ENCODE measurements at regions not wholly inside any gene's neighbourhood (a gene's known extent, or its start where the extent isn't known, plus 50 kb on each side); places are given as distances from the start of the nearest gene placed in this dataset.

DNA sequence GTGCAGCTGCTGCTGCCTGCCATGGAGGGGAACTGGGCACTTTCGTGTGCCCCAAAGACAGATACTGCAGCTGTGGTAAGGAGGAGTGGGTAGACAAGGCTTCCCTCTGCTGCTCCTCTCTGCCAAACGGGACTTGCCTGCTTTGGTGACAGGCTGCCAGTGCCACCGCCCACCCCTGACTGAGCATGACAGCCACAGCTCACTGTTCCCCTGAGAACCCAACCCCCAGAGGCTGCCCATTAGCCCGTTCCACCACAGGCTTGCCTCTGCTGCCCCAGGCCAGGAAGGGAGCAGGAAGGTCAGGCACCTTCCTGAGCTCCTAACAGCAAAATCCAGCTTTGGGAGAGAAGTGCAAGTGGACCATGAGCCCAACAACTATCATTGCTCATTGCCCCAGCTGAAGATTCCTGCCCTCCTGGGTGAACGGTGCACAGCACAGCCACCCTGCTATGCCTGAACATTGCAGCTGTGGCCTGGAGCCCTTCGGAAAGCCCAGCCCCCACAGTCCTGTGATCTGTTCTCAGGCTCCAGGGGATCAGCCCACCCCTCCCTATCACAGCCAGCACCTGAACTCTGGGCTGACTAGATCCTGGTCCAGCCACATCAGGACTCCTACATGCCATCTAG is 58.7 kb upstream of the ANTXRL start:
- no peak for DNase-seq (ENCODE audit: low read depth in 2 of 2)

DNA sequence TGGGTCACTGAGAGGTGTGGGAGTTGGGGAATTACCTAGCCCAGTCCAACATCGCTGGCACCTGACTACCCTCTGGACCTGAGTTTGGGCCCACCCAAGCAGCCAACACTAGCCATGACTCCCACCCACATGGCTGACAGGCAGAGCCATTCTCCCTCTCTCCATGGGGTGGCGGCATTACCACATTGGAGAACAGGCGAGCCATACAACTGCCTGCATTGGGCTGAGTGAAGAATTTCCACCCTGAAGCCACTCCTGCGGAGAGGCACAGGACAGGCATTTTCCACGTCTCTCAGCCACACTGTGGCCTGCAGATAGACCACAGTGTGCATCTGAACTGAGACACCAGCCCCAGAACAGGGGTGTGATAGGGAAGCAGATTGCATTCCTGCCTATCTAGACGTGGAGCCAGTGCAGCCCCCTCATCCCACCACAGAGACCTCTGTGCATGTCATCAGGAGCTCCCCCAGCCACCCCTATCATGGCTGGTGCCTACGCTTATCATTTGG is 58.2 kb upstream of the ANTXRL start:
- peak; percentile 66 to 92 for DNase-seq (ENCODE audit: low read depth in 2 of 2)

GRCh38 chr10:46229144-46229563 is 57.6 kb upstream of the ANTXRL start:
- peak in 1 of 2 donors; percentile 37 for DNase-seq (ENCODE audit: low read depth in 2 of 2)

DNA sequence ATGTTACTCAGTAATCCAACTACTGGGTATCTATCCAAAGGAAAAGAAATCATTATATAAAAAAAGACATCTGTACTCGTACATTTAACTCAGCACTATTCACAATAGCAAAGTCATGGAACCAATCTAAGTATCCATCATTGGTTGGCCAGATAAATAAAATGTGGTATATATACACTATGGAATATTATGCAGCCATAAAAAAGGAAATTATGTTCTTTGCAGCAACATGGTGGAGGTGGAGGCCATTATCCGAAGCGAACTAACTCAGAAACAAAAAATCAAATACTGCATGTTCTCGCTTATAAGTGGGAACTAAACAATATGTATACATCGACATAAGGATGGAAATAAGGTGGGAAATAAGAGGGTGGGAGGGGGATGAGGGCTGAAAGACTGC is 56.2 kb upstream of the ANTXRL start:
- no peak for DNase-seq (ENCODE audit: low read depth in 2 of 2)

DNA sequence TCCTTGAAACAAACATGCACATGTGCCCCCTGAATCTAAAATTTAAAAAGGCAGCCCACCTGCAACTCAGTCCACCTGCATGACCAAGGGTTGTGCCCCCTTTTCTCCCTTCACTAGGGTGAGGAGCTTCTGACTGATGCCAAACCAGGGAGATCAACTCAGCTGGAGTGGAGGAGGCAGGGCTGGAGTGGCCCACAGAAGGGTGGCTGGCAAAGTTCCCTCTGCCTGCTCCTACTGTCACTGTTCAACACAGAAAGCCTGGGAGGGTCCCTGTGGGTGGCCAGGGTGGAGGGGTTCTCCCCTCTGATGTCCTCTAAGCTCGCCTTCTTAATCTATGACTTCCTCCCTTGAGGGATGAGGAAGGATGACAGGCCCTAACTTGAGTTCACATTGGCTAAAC is 55.7 kb upstream of the ANTXRL start:
- DNase-seq (ENCODE audit: low read depth in 2 of 2), result no peak

- no peak for DNase-seq (ENCODE audit: low read depth in 2 of 2)
These were observed 54.7 kb upstream of the ANTXRL start for GRCh38 chr10:46232084-46232483.

- DNase-seq (ENCODE audit: low read depth in 2 of 2), result no peak
These were observed 54.1 kb upstream of the ANTXRL start for GRCh38 chr10:46232666-46233065.

DNA sequence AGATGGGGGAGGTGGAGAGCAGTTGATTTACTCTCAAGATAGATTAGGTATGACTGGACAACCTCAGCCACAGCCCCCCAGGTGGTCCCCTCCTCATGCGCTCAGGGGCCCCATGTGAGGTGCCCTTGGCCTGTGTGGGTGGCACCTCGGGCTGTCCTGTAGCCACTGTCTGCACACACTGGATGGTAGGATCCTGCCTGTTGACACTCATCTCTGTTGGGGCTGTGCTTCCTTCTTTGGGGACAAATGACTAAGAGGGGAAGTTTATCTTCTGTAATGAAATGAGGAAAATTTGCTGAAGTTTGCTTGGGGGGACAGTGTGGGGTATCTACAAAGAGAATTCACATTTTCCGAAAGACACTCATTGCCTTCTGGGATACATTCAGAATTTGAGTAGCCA is 53.6 kb upstream of the ANTXRL start:
- no peak for DNase-seq (ENCODE audit: low read depth in 2 of 2)

- no peak for DNase-seq (ENCODE audit: low read depth in 2 of 2)
These were observed 52.8 kb upstream of the ANTXRL start for GRCh38 chr10:46234026-46234425.

GRCh38 chr10:46234431-46235060 is 52.3 kb upstream of the ANTXRL start:
- no peak for DNase-seq (ENCODE audit: low read depth in 2 of 2)

GRCh38 chr10:46235705-46236545 is 50.9 kb upstream of the ANTXRL start:
- DNase-seq (ENCODE audit: low read depth in 2 of 2), result no peak

- no peak for DNase-seq (ENCODE audit: low read depth in 2 of 2)
These were observed 50.3 kb upstream of the ANTXRL start for GRCh38 chr10:46236546-46236887.

DNA sequence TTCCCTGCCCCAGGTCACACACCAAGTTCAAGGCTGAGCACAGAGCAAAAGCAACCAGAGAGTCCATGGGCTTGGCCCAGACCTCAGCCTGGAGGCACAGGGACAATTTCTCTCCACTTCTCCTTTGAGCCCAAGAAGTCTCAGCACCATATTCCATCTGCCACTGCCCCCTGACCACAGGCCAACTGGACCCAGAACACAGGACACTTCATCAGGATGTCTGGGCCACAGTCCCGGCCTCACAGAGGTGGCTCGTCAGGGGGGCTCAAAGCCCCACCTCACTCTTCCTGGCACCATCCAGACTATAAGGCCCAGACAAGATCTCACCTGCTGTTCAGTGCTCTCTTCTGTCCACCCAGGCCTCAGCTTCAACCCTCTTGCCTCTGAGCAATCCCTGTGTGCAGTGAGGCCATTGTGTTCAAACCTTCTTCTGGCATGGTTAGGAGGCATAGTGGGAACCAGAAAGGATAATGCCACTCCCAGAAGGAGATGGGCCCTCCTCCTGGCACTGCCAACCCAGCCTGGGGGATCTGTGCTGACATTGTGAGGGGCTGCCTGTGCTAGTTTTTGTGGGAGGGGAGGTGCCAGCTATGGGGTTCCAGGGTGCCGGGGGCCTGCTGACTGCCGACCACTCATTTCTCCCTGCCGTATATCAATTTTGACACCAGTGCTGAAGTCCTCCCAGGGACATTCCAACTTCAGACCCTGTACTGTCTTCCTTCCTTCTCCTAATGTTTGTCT is 49.7 kb upstream of the ANTXRL start:
- no peak for DNase-seq (ENCODE audit: low read depth in 2 of 2)

Measured in lung microvascular endothelial cell (primary cell).